Sigmoid colon (tissue), 4 donors: ENCODE measurements at regions not wholly inside any gene's neighbourhood (a gene's known extent, or its start where the extent isn't known, plus 50 kb on each side); places are given as distances from the start of the nearest gene placed in this dataset.

Source experiments
- POLR2A ChIP-seq, 2 donors: fragments of 450-650 bp; IDR thresholded peaks; one replicate each; pipeline ENCODE4 v1.6.1; 2016; ENCODE audit warnings: antibody characterized with exemption in 2 of 2, mild to moderate bottlenecking in 2 of 2, moderate library complexity in 2 of 2
- POLR2AphosphoS5 ChIP-seq, 4 donors: sonication (generic); formaldehyde crosslinking; IDR thresholded peaks; one replicate each; pipeline ENCODE4 v1.6.1; 2017; ENCODE audit warnings: antibody characterized with exemption in 4 of 4
- TF ChIP-seq, protein P1 (sequence below), 4 experiments: fragments of 450-650 bp in 3 of 4; fragments of 200-600 bp in 1 of 4; IDR thresholded peaks; one replicate each; pipeline ENCODE4 v1.5.1; 2016 to 2019; ENCODE audit warnings: antibody characterized with exemption in 4 of 4, mild to moderate bottlenecking in 3 of 4, moderate library complexity in 2 of 4

DNA sequence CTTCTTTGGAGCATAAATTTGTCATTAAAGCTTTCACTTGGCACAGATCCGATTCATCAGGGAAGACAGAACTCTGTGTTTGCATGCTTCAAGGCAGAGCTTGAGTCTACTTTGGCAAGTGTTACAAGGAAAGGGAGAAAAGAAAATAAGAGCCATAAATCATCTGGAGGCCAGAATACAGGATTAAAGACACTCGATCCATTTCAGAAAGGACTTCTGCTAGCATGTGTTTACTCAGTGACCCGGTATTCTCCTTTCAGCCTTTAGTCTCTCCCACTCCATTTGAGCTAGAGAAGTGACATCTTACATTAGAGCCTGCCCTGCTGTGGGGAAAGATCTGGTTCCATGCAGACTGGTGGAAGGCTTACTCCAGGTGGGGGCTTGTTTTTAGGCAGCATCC is 306.4 kb downstream of the KLF5 start:
- TF ChIP-seq POLR2A (IDR thresholded peaks at IDR 0.05) (no peak), POLR2AphosphoS5 (IDR thresholded peaks at IDR 0.05) (no peak)
- TF ChIP-seq, protein P1, sequence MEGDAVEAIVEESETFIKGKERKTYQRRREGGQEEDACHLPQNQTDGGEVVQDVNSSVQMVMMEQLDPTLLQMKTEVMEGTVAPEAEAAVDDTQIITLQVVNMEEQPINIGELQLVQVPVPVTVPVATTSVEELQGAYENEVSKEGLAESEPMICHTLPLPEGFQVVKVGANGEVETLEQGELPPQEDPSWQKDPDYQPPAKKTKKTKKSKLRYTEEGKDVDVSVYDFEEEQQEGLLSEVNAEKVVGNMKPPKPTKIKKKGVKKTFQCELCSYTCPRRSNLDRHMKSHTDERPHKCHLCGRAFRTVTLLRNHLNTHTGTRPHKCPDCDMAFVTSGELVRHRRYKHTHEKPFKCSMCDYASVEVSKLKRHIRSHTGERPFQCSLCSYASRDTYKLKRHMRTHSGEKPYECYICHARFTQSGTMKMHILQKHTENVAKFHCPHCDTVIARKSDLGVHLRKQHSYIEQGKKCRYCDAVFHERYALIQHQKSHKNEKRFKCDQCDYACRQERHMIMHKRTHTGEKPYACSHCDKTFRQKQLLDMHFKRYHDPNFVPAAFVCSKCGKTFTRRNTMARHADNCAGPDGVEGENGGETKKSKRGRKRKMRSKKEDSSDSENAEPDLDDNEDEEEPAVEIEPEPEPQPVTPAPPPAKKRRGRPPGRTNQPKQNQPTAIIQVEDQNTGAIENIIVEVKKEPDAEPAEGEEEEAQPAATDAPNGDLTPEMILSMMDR (IDR thresholded peaks at IDR 0.05), result no peak
